ENCODE measurements at regions not wholly inside any gene's neighbourhood (a gene's known extent, or its start where the extent isn't known, plus 50 kb on each side); places are given as distances from the start of the nearest gene placed in this dataset.

DNA sequence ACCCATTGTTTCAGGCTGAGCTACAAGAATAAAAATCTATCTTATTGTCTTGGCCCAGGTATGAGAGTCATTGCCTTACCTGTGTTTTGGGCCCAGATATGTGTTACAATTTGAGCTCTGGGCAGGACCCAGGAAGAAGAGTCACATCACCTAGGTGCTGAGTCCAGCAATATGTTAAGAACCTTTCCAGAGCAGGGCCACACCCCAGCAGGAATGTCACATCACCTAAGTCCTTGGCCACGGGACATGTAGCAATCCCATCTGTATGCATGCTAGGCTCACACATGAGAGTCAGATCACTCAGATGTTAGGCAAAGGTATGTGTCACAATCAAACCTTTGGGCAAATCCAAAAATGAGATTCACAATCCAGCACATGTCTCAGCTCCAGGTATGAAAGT, 2103.5 kb downstream of the TP53TG3F start:
- TF ChIP-seq, protein P1, sequence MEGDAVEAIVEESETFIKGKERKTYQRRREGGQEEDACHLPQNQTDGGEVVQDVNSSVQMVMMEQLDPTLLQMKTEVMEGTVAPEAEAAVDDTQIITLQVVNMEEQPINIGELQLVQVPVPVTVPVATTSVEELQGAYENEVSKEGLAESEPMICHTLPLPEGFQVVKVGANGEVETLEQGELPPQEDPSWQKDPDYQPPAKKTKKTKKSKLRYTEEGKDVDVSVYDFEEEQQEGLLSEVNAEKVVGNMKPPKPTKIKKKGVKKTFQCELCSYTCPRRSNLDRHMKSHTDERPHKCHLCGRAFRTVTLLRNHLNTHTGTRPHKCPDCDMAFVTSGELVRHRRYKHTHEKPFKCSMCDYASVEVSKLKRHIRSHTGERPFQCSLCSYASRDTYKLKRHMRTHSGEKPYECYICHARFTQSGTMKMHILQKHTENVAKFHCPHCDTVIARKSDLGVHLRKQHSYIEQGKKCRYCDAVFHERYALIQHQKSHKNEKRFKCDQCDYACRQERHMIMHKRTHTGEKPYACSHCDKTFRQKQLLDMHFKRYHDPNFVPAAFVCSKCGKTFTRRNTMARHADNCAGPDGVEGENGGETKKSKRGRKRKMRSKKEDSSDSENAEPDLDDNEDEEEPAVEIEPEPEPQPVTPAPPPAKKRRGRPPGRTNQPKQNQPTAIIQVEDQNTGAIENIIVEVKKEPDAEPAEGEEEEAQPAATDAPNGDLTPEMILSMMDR (IDR thresholded peaks at IDR 0.05; ENCODE audit: low read depth, low read length): no peak
- TF ChIP-seq POLR2A (IDR thresholded peaks at IDR 0.05; ENCODE audit: extremely low read depth, insufficient read length): no peak
- TF ChIP-seq, protein P2, sequence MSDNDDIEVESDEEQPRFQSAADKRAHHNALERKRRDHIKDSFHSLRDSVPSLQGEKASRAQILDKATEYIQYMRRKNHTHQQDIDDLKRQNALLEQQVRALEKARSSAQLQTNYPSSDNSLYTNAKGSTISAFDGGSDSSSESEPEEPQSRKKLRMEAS (IDR thresholded peaks at IDR 0.05; ENCODE audit: low read depth, low read length): no peak

All from NB4 (cell line).